Neural progenitor cell (in vitro differentiated cells): ENCODE measurements at regions not wholly inside any gene's neighbourhood (a gene's known extent, or its start where the extent isn't known, plus 50 kb on each side); places are given as distances from the start of the nearest gene placed in this dataset.
A peak's percentile ranks its signal among the peaks of the same experiment; 100 is the strongest.

Experiments
- DNase-seq: peaks from one replicate; pipeline ENCODE4 v3.0.0-alpha.2; 2016; ENCODE audit warnings: low spot score
- H2AFZ ChIP-seq: fragments of 200-600 bp; sonication (generic); replicated peaks from 2 replicates; pipeline ENCODE4 v1.6.1; 2016; ENCODE audit warnings: antibody characterized with exemption
- H3F3A ChIP-seq: fragments of 200-600 bp; sonication (generic); 2 replicates; pipeline ENCODE4 v1.6.1; 2016; ENCODE audit warnings: antibody characterized with exemption, low read depth
- H3K27ac ChIP-seq: fragments of 200-600 bp; sonication (generic); 2 replicates; pipeline ENCODE4 v1.5.1; 2016; ENCODE audit warnings: mild to moderate bottlenecking
- H3K27me3 ChIP-seq: fragments of 200-600 bp; sonication (generic); 2 replicates; pipeline ENCODE4 v1.6.1; 2016; ENCODE audit warnings: mild to moderate bottlenecking, moderate library complexity
- H3K36me3 ChIP-seq: fragments of 200-600 bp; sonication (generic); 2 replicates; pipeline ENCODE4 v1.5.1; 2016
- H3K4me1 ChIP-seq: fragments of 200-600 bp; sonication (generic); 2 replicates; pipeline ENCODE4 v1.6.1; 2016; ENCODE audit warnings: mixed run types
- H3K4me2 ChIP-seq: fragments of 200-600 bp; sonication (generic); 2 replicates; pipeline ENCODE4 v1.6.1; 2016
- H3K4me3 ChIP-seq: fragments of 200-600 bp; sonication (generic); 2 replicates; pipeline ENCODE4 v1.5.1; 2016
- H3K79me2 ChIP-seq: fragments of 200-600 bp; sonication (generic); 2 replicates; pipeline ENCODE4 v1.6.1; 2016; ENCODE audit warnings: low read depth
- H3K9ac ChIP-seq: fragments of 200-600 bp; sonication (generic); 2 replicates; pipeline ENCODE4 v1.6.1; 2016
- H3K9me3 ChIP-seq: fragments of 200-600 bp; sonication (generic); 2 replicates; pipeline ENCODE4 v1.5.1; 2016; ENCODE audit warnings: low read depth
- H4K20me1 ChIP-seq: fragments of 200-600 bp; sonication (generic); 2 replicates; pipeline ENCODE4 v1.6.1; 2016; ENCODE audit warnings: low read depth
- H3K27ac Mint-ChIP-seq: 3 replicates; pipeline ENCODE4 v1.8.0; 2021; ENCODE audit warnings: mixed read lengths
- H3K27me3 Mint-ChIP-seq: 2 replicates; pipeline ENCODE4 v1.8.0; 2022; ENCODE audit warnings: low read depth, mild to moderate bottlenecking, inconsistent platforms, moderate library complexity, mixed read lengths; ENCODE audit not compliant: insufficient read depth
- H3K36me3 Mint-ChIP-seq: 3 replicates; pipeline ENCODE4 v1.8.0; 2021; ENCODE audit warnings: mixed read lengths
- H3K4me1 Mint-ChIP-seq: 3 replicates; pipeline ENCODE4 v1.8.0; 2021; ENCODE audit warnings: mixed read lengths
- H3K4me3 Mint-ChIP-seq: 3 replicates; pipeline ENCODE4 v1.8.0; 2021; ENCODE audit warnings: mild to moderate bottlenecking, moderate library complexity, mixed read lengths
- H3K9me3 Mint-ChIP-seq: 3 replicates; pipeline ENCODE4 v1.8.0; 2020; ENCODE audit warnings: mixed read lengths
- CTCF ChIP-seq: fragments of 200-600 bp; sonication (generic); IDR thresholded peaks from 2 replicates; pipeline ENCODE4 v1.5.1; 2017; ENCODE audit warnings: antibody characterized with exemption, mild to moderate bottlenecking
- EZH2 ChIP-seq: fragments of 200-600 bp; sonication (generic); IDR thresholded peaks from 2 replicates; pipeline ENCODE4 v1.6.1; 2017; ENCODE audit warnings: antibody characterized with exemption, mild to moderate bottlenecking, moderate library complexity
- EZH2phosphoT487 ChIP-seq: fragments of 200-600 bp; sonication (generic); IDR thresholded peaks from 2 replicates; pipeline ENCODE4 v1.6.1; 2017; ENCODE audit warnings: antibody characterized with exemption

GRCh38 chr2:234373060-234373459 is 123.8 kb downstream of the ARL4C start:
- Mint-ChIP-seq H3K27ac (peak overlapping the region; percentile 22), H3K27me3 (peaks cover 26% of the 10 kb centered on the region), H3K9me3 (peaks cover 18% of the 10 kb centered on the region), H3K4me1 (peaks cover 53% of the 10 kb centered on the region), H3K4me3 (no peak overlapping the region), H3K36me3 (peaks cover 2% of the 10 kb centered on the region)
- H4K20me1 ChIP-seq: no peaks in the 10 kb centered on the region
- peak overlapping the region; percentile 23 for H2AFZ ChIP-seq
- no peak overlapping the region for H3K4me3 ChIP-seq
- H3K9ac ChIP-seq: no peak overlapping the region
- TF ChIP-seq EZH2 (no peak), CTCF (no peak), EZH2phosphoT487 (no peak)
- no peak for DNase-seq
- H3K4me1 ChIP-seq: peaks cover 43% of the 10 kb centered on the region
- no peaks in the 10 kb centered on the region for H3K36me3 ChIP-seq
- no peak overlapping the region for H3K27ac ChIP-seq
- H3K9me3 ChIP-seq: no peaks in the 10 kb centered on the region
- H3K79me2 ChIP-seq: no peaks in the 10 kb centered on the region
- H3K27me3 ChIP-seq: no peaks in the 10 kb centered on the region
- H3K4me2 ChIP-seq: no peak overlapping the region
- H3F3A ChIP-seq: peaks cover 14% of the 10 kb centered on the region

GRCh38 chr2:234372506-234372905 is 124.4 kb downstream of the ARL4C start:
- Histone ChIP-seq H3K36me3 (no peaks in the 10 kb centered on the region), H3K4me3 (no peak overlapping the region), H3K4me2 (no peak overlapping the region), H3K79me2 (no peaks in the 10 kb centered on the region), H3F3A (peaks cover 14% of the 10 kb centered on the region), H3K4me1 (peaks cover 42% of the 10 kb centered on the region), H2AFZ (no peak overlapping the region), H3K27me3 (no peaks in the 10 kb centered on the region), H3K9me3 (no peaks in the 10 kb centered on the region), H3K27ac (no peak overlapping the region), H4K20me1 (no peaks in the 10 kb centered on the region), H3K9ac (no peak overlapping the region)
- no peak for DNase-seq
- Mint-ChIP-seq H3K9me3 (peaks cover 18% of the 10 kb centered on the region), H3K27me3 (peaks cover 26% of the 10 kb centered on the region), H3K4me3 (no peak overlapping the region), H3K4me1 (peaks cover 53% of the 10 kb centered on the region), H3K36me3 (peaks cover 2% of the 10 kb centered on the region), H3K27ac (no peak overlapping the region)
- TF ChIP-seq CTCF: no peak
- TF ChIP-seq EZH2: no peak
- no peak for TF ChIP-seq EZH2phosphoT487

- Histone ChIP-seq H3K4me2 (peak overlapping the region; percentile 30), H3K27ac (peak overlapping the region; percentile 77), H4K20me1 (no peaks in the 10 kb centered on the region), H3K36me3 (no peaks in the 10 kb centered on the region), H3F3A (peaks cover 46% of the 10 kb centered on the region), H3K9me3 (no peaks in the 10 kb centered on the region), H3K9ac (no peak overlapping the region), H3K27me3 (no peaks in the 10 kb centered on the region), H2AFZ (peak overlapping the region; percentile 27), H3K4me3 (no peak overlapping the region), H3K4me1 (peaks cover 57% of the 10 kb centered on the region), H3K79me2 (no peaks in the 10 kb centered on the region)
- H3K27ac Mint-ChIP-seq: peak overlapping the region; percentile 84
- no peaks in the 10 kb centered on the region for H3K36me3 Mint-ChIP-seq
- H3K9me3 Mint-ChIP-seq: no peaks in the 10 kb centered on the region
- DNase-seq: peak; percentile 12
- peaks cover 66% of the 10 kb centered on the region for H3K4me1 Mint-ChIP-seq
- no peak for TF ChIP-seq EZH2
- no peak for TF ChIP-seq EZH2phosphoT487
- no peak for TF ChIP-seq CTCF
- no peak overlapping the region for H3K4me3 Mint-ChIP-seq
- peaks cover 12% of the 10 kb centered on the region for H3K27me3 Mint-ChIP-seq
Measured at GRCh38 chr2:234368861-234369261, 128.0 kb downstream of the ARL4C start.
